ENCODE measurements at regions not wholly inside any gene's neighbourhood (a gene's known extent, or its start where the extent isn't known, plus 50 kb on each side); places are given as distances from the start of the nearest gene placed in this dataset.

- DNase-seq: no peak
These were observed 90.7 kb upstream of the TBX3 start for GRCh38 chr12:114774699-114775098.

- no peak for DNase-seq
These were observed 90.2 kb upstream of the TBX3 start for GRCh38 chr12:114774197-114774596.

- DNase-seq: no peak
These were observed 86.3 kb upstream of the TBX3 start for GRCh38 chr12:114770323-114770722.

DNA sequence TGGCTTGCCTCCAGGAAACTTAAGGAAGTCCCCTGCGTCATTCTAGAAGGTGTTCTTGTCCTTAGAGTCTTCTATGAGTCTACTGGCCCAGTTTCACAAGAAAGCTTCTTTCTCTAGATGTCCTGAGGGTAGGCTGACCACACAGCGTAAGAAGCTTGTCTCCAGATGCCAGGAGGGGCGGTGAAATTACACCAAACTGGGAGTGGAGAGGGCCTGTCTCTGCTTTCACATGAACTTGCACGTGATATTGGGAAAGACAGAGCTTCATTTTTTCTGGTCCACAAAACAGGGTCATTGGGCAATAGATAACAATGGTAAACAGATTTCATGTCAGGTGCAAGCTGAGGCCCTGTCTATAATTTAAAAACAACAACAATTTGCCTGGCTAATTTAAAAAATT lies 85.7 kb upstream of the TBX3 start:
- no peak for DNase-seq

DNA sequence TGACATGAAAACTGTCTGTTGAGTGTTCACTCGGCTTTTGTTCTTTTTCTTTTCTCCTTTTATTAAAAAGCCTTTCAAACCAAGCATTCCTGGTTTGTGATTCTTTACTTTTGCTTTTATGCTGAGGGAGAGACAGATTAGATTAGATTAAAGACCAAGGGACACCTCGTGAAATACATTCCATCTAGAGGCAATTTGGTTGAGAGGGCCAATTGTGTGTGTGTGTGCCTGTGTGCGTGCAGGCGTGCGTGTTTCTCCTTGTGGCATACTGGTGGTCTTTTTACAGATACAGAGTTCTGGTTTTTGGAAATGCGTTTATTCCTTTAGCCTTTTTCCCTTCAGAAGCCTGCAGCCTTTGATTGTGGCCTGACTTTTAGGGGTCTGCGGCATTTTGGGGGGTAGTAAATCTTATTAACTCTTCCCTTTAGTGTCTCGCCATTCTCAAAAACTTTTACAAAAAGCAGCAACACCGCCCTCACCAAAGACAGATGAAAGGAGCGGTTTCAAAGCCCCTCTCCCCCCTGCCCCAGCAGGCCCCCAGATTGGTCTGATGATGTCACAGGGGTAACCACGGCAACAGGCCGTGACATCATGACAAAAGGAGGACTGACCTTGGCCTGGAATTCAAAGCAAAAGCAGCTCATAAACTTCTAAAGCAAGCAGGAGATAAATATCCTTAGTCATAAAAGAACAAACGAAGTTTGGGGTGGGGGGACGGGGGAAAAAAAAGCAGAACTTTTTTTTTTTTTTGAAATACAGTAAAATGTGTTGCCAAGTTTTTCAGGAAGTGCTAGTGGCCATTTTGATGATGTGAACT lies 84.1 kb upstream of the TBX3 start:
- no peak for DNase-seq

GRCh38 chr12:114767084-114767760 lies 83.2 kb upstream of the TBX3 start:
- DNase-seq: no peak

GRCh38 chr12:114765960-114766691 lies 82.2 kb upstream of the TBX3 start:
- no peak for DNase-seq

GRCh38 chr12:114764510-114764909 lies 80.5 kb upstream of the TBX3 start:
- DNase-seq: no peak

DNA sequence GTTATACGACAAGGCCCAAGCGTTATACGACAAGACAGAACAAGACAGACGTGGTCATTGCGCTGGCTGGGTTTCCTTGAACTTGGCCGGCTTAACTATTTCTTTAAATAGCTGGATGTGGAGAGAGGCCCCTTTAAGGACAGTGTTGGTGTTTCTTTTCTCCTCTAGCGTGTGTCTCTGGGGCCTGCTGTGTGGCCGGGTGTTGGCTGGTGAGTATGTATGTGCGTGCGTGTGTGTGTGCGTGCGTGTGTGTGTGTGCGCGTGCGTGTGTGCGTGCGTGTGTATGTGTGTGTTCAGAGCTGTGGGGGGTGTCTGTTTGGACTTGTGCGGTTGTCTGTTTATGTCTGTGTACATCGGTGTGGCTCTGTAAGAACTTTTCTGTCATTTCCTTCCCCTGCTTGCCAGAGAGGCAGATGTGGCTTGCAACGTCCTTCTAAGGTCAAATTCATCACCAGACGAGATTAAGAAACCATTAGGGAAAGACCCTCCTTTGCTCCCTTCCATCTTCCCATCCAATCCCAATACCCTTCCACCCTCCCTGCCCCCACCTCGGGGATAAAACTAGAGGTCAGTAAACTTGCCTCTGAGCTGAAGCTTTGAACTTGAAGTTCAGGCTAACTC lies 78.6 kb upstream of the TBX3 start:
- DNase-seq: no peak

- no peak for DNase-seq
These were observed 76.3 kb upstream of the TBX3 start for GRCh38 chr12:114760151-114760877.

GRCh38 chr12:114759635-114760034 lies 75.7 kb upstream of the TBX3 start:
- no peak for DNase-seq

- no peak for DNase-seq
These were observed 73.8 kb upstream of the TBX3 start for GRCh38 chr12:114757684-114758325.

DNA sequence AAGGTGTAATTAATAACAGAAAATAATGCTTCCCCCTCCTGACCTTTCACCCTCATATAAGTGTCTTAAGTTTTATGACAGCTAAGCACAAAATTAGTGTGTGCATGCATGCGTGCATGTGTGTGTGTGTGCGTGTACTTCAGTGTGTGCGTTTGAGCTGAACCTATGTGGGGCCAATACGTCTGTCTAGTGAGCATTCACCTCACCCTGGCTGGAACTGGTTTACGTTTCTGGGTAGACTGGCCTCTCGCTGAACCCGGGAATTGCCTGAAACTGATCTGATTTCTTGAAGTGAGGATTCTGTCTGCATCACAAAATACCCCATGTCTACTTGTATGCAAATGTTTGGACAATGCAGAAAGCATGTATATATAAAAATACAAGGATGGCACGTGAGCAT lies 68.2 kb upstream of the TBX3 start:
- no peak for DNase-seq

DNA sequence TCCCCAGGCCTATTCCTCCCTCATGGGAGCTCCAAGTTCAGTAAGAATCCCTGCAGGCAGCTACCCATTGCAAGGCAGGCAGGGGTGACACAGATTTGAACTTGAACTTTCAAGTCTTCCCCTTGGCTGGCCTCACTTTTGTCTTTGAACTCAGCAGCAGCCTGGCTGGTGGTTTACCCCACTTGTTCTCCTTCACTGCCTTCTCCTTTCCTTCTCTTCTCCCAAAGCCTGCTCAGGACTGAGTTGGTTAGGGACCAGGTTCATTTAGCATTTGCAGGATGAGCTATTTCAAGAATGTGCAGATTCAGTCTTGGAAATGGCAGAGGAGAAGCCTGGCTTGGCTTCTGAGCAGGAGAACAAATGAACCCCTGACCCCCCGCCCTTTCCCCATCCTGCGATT lies 67.7 kb upstream of the TBX3 start:
- no peak for DNase-seq

DNA sequence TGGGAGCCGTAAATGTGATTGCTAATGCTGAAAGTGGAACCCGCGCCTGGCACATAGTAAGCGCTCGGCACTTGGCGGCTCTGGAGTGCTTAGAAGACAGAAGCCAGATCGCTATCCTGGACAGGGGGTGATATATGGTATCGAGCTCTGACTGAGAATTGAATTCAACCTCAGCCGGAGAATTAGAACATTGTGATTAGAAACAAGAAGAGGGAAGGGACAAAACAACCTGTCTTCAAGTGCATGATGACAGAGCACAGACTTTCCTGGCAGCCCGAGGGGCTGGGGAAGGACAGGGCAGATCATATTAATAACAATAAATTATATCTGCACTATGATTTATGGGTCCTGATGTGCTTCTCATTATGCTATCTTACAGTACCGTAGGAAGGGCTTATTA lies 66.9 kb upstream of the TBX3 start:
- no peak for DNase-seq

- no peak for DNase-seq
These were observed 65.1 kb upstream of the TBX3 start for GRCh38 chr12:114749065-114749464.

GRCh38 chr12:114747012-114747858 lies 63.3 kb upstream of the TBX3 start:
- DNase-seq: no peak

DNA sequence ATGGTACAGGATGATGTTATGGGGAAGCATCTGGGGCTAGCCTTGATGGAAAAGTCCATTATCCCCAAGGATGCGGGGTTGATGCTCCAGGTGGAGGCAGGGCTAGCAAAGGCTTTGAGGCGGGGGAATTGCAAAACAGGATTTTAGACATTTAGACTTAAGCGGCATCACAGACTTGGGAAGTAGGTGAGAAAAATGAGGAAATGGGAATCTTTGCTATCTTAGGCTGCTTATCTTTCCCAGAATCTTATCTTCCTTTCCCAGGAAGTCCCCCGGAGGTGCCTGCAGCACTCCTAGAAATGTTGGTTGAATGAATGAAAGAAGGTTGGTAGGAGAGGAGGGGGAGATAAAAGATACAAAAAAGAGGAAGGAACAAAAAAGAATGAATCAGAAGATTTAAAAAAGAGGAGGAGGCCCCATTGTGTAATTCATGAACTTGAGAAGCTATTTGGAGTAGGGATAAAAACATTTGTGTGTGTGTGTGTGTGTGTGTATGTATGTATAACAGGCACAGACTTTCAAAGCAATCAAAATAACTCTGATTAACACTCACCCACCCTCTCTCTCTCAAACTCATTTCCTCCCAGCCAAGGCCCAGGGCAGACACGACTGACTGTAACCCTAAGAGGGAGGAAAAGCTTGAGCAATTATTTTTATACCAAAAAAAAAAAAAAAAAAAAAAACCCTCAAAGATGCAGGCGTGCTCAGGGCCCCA lies 62.5 kb upstream of the TBX3 start:
- DNase-seq: no peak

DNA sequence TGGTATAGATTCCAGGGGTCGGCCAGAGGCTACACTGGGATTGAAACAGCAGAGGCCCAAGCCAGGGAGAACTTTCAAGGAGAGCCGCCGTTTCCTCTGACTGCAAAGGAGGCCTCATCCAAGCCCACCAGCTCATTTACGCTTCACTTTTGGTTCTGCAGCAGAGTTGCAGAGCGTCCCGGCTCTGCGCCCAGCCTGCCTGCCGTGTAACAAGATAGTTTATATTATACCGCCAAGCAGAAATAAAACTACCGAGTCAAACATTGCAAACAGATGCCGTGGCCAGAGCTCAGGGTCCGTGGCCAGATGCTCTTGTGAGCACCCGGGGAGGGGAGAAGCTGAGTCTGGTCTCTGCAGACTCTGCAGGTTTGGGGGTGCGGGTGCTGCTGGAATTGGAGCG lies 60.7 kb upstream of the TBX3 start:
- no peak for DNase-seq

DNA sequence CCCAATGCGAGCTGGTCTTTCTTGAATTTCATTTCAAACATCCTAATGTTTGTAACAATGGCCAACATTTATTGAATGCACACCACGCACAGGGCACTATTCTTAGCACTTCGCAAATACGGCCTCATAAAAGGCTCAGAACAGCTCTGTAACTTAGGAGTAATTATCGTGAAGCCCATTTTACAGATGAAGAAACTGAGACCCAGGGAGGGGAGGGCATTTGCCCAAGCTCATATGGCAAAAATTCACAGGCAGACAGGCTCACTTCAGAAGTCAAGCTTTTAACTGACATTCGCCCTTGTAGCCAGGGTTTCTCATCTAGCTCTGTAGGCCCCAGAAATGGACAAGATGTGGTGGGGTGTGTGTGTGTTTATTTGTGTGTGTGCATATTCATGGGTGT lies 60.3 kb upstream of the TBX3 start:
- no peak for DNase-seq

- DNase-seq: no peak
These were observed 59.8 kb upstream of the TBX3 start for GRCh38 chr12:114743799-114744198.
